ENCODE measurements at regions not wholly inside any gene's neighbourhood (a gene's known extent, or its start where the extent isn't known, plus 50 kb on each side); places are given as distances from the start of the nearest gene placed in this dataset.

GRCh38 chr1:59125154-59125553, 171.7 kb upstream of the FGGY start:
- Histone ChIP-seq H3K9me3 (ENCODE audit: low read length) (no peaks in the 10 kb centered on the region), H3K27ac (ENCODE audit: low read length) (no peak overlapping the region), H3K9ac (ENCODE audit: low read length) (no peak overlapping the region), H3K4me3 (ENCODE audit: low read length) (no peak overlapping the region), H4K20me1 (ENCODE audit: insufficient read depth, low read depth, low read length) (no peaks in the 10 kb centered on the region), H3K4me2 (ENCODE audit: low read depth, low read length, poor library complexity, severe bottlenecking) (no peak overlapping the region), H3K27me3 (ENCODE audit: low read length) (no peaks in the 10 kb centered on the region), H3K36me3 (ENCODE audit: insufficient read depth, low read length) (no peaks in the 10 kb centered on the region), H3K9me2 (replicated peaks; ENCODE audit: insufficient read depth, low read length) (0 out of 2 replicates have a peak, but pooled peaks cover 9% of the 10 kb centered on the region), H3K79me2 (ENCODE audit: low read length) (no peaks in the 10 kb centered on the region), H2AFZ (ENCODE audit: low read length) (no peak overlapping the region), H3K4me1 (ENCODE audit: low read length) (no peaks in the 10 kb centered on the region)
- DNase-seq, result no peak

DNA sequence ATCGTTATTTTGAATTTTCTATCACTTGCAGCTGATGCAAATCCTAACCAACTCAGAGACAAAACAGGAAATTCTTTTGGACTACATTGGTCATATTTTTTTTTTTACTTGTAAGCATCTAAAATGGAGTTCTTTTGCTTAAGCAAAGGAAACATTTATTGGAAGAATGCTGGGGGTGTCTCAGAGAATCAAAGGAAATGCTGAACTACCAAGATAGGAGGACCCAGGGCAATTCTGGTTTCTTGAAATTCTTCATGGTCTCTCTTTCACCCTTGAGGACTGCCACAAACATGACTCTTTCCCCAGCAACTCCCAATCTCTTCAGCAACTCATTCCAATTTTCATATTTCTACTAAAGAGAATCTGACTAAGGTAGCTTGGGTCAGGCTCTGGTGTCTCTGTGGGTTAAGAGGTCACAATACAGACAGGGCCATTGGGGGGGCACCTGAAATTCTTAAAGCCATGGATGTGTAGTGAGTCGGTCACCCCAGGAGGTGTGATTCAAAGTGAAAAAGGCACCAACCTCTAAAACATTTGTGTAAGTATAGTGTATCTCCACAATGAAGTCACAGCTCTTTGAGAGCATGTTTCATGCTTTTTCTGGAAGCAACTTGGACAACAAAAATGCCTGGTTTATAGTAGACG, 171.1 kb upstream of the FGGY start:
- 0 out of 2 replicates have a peak, but pooled peaks cover 9% of the 10 kb centered on the region for H3K9me2 ChIP-seq (replicated peaks; ENCODE audit: insufficient read depth, low read length)
- H3K9me3 ChIP-seq (ENCODE audit: low read length), result no peaks in the 10 kb centered on the region
- H3K36me3 ChIP-seq (ENCODE audit: insufficient read depth, low read length), result no peaks in the 10 kb centered on the region
- no peaks in the 10 kb centered on the region for H3K79me2 ChIP-seq (ENCODE audit: low read length)
- H3K9ac ChIP-seq (ENCODE audit: low read length), result no peak overlapping the region
- no peaks in the 10 kb centered on the region for H3K4me1 ChIP-seq (ENCODE audit: low read length)
- no peak for DNase-seq
- H3K4me3 ChIP-seq (ENCODE audit: low read length), result no peak overlapping the region
- H2AFZ ChIP-seq (ENCODE audit: low read length), result no peak overlapping the region
- no peaks in the 10 kb centered on the region for H3K27me3 ChIP-seq (ENCODE audit: low read length)
- no peak overlapping the region for H3K4me2 ChIP-seq (ENCODE audit: low read depth, low read length, poor library complexity, severe bottlenecking)
- no peak overlapping the region for H3K27ac ChIP-seq (ENCODE audit: low read length)
- H4K20me1 ChIP-seq (ENCODE audit: insufficient read depth, low read depth, low read length), result no peaks in the 10 kb centered on the region

- no peaks in the 10 kb centered on the region for H4K20me1 ChIP-seq (ENCODE audit: insufficient read depth, low read depth, low read length)
- DNase-seq, result no peak
- no peak overlapping the region for H3K9ac ChIP-seq (ENCODE audit: low read length)
- no peak overlapping the region for H3K4me2 ChIP-seq (ENCODE audit: low read depth, low read length, poor library complexity, severe bottlenecking)
- H3K27ac ChIP-seq (ENCODE audit: low read length), result no peak overlapping the region
- H3K9me3 ChIP-seq (ENCODE audit: low read length), result no peaks in the 10 kb centered on the region
- H2AFZ ChIP-seq (ENCODE audit: low read length), result no peak overlapping the region
- no peaks in the 10 kb centered on the region for H3K36me3 ChIP-seq (ENCODE audit: insufficient read depth, low read length)
- 0 out of 2 replicates have a peak, but pooled peaks cover 9% of the 10 kb centered on the region for H3K9me2 ChIP-seq (replicated peaks; ENCODE audit: insufficient read depth, low read length)
- no peaks in the 10 kb centered on the region for H3K4me1 ChIP-seq (ENCODE audit: low read length)
- H3K79me2 ChIP-seq (ENCODE audit: low read length), result no peaks in the 10 kb centered on the region
- no peaks in the 10 kb centered on the region for H3K27me3 ChIP-seq (ENCODE audit: low read length)
- H3K4me3 ChIP-seq (ENCODE audit: low read length), result no peak overlapping the region
Observed at GRCh38 chr1:59126366-59126765, 170.5 kb upstream of the FGGY start.

DNA sequence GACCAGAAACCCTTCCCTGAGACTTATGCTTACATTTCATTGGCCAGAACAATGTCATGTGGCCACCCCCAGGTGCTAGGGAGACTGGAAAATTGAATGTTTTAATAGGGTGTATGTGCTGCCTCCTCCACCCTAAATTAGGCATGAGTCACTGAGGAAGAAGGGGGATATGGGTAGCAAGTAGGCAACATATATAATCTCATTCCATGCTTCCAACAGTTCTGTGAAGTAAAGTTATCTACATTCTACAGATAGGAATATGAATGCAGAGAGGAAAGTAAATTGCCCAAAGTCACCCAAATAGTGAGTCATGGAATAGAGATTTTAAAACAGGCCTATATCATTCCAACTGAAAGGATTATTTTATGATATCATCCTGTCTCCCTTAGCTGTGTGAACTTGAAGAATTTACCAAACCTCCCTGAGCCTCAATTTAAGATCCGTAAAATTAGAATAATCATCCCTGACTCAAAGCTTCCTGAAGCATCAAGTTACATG, 168.6 kb upstream of the FGGY start:
- Histone ChIP-seq H3K27ac (ENCODE audit: low read length) (no peak overlapping the region), H2AFZ (ENCODE audit: low read length) (no peak overlapping the region), H3K4me2 (ENCODE audit: low read depth, low read length, poor library complexity, severe bottlenecking) (no peak overlapping the region), H3K79me2 (ENCODE audit: low read length) (no peaks in the 10 kb centered on the region), H3K9me3 (ENCODE audit: low read length) (no peaks in the 10 kb centered on the region), H3K9me2 (replicated peaks; ENCODE audit: insufficient read depth, low read length) (0 out of 2 replicates have a peak, but pooled peaks cover 9% of the 10 kb centered on the region), H3K4me3 (ENCODE audit: low read length) (no peak overlapping the region), H3K27me3 (ENCODE audit: low read length) (no peaks in the 10 kb centered on the region), H4K20me1 (ENCODE audit: insufficient read depth, low read depth, low read length) (no peaks in the 10 kb centered on the region), H3K9ac (ENCODE audit: low read length) (no peak overlapping the region), H3K36me3 (ENCODE audit: insufficient read depth, low read length) (no peaks in the 10 kb centered on the region), H3K4me1 (ENCODE audit: low read length) (no peaks in the 10 kb centered on the region)
- DNase-seq, result no peak

- no peak for DNase-seq
- Histone ChIP-seq H3K4me3 (ENCODE audit: low read length) (no peak overlapping the region), H3K27me3 (ENCODE audit: low read length) (no peaks in the 10 kb centered on the region), H3K79me2 (ENCODE audit: low read length) (no peaks in the 10 kb centered on the region), H3K4me2 (ENCODE audit: low read depth, low read length, poor library complexity, severe bottlenecking) (no peak overlapping the region), H3K9me2 (replicated peaks; ENCODE audit: insufficient read depth, low read length) (0 out of 2 replicates have a peak, but pooled peaks cover 9% of the 10 kb centered on the region), H2AFZ (ENCODE audit: low read length) (no peak overlapping the region), H3K36me3 (ENCODE audit: insufficient read depth, low read length) (no peaks in the 10 kb centered on the region), H3K4me1 (ENCODE audit: low read length) (no peaks in the 10 kb centered on the region), H4K20me1 (ENCODE audit: insufficient read depth, low read depth, low read length) (no peaks in the 10 kb centered on the region), H3K9me3 (ENCODE audit: low read length) (no peaks in the 10 kb centered on the region), H3K9ac (ENCODE audit: low read length) (no peak overlapping the region), H3K27ac (ENCODE audit: low read length) (no peak overlapping the region)
Observed at GRCh38 chr1:59128784-59129227, 168.1 kb upstream of the FGGY start.

- no peak overlapping the region for H3K4me2 ChIP-seq (ENCODE audit: low read depth, low read length, poor library complexity, severe bottlenecking)
- H3K79me2 ChIP-seq (ENCODE audit: low read length), result no peaks in the 10 kb centered on the region
- H3K27me3 ChIP-seq (ENCODE audit: low read length), result no peaks in the 10 kb centered on the region
- H3K36me3 ChIP-seq (ENCODE audit: insufficient read depth, low read length), result no peaks in the 10 kb centered on the region
- no peak for DNase-seq
- H3K4me3 ChIP-seq (ENCODE audit: low read length), result no peak overlapping the region
- no peak overlapping the region for H2AFZ ChIP-seq (ENCODE audit: low read length)
- no peaks in the 10 kb centered on the region for H4K20me1 ChIP-seq (ENCODE audit: insufficient read depth, low read depth, low read length)
- no peaks in the 10 kb centered on the region for H3K9me3 ChIP-seq (ENCODE audit: low read length)
- H3K27ac ChIP-seq (ENCODE audit: low read length), result no peak overlapping the region
- H3K9ac ChIP-seq (ENCODE audit: low read length), result no peak overlapping the region
- H3K4me1 ChIP-seq (ENCODE audit: low read length), result no peaks in the 10 kb centered on the region
- H3K9me2 ChIP-seq (replicated peaks; ENCODE audit: insufficient read depth, low read length), result no peaks in the 10 kb centered on the region
Observed at GRCh38 chr1:59132295-59132694, 164.6 kb upstream of the FGGY start.

DNA sequence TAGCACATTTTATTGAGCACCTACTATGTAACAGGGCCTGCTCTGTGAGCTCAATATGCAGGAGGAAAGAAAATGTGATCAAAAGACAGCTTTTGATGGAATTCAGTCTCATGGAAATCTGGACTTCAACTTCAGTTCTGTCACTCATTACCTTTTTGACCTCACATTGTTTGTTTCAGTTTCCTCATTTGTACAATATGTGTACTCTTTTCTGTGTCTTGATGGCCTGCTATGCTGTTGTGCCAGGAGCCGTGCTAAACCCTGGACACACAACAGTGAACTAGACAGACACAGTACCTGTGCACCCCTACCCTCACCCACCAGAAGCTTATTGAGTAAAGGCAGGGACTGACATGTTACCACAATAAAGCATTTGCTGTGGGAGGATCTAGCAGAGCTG, 162.9 kb upstream of the FGGY start:
- Histone ChIP-seq H3K79me2 (ENCODE audit: low read length) (no peaks in the 10 kb centered on the region), H3K9me3 (ENCODE audit: low read length) (no peaks in the 10 kb centered on the region), H4K20me1 (ENCODE audit: insufficient read depth, low read depth, low read length) (no peaks in the 10 kb centered on the region), H3K9me2 (replicated peaks; ENCODE audit: insufficient read depth, low read length) (no peaks in the 10 kb centered on the region), H3K36me3 (ENCODE audit: insufficient read depth, low read length) (no peaks in the 10 kb centered on the region), H3K9ac (ENCODE audit: low read length) (no peak overlapping the region), H3K4me3 (ENCODE audit: low read length) (no peak overlapping the region), H3K27ac (ENCODE audit: low read length) (no peak overlapping the region), H3K27me3 (ENCODE audit: low read length) (no peaks in the 10 kb centered on the region), H3K4me2 (ENCODE audit: low read depth, low read length, poor library complexity, severe bottlenecking) (no peak overlapping the region), H3K4me1 (ENCODE audit: low read length) (no peaks in the 10 kb centered on the region), H2AFZ (ENCODE audit: low read length) (no peak overlapping the region)
- no peak for DNase-seq

DNA sequence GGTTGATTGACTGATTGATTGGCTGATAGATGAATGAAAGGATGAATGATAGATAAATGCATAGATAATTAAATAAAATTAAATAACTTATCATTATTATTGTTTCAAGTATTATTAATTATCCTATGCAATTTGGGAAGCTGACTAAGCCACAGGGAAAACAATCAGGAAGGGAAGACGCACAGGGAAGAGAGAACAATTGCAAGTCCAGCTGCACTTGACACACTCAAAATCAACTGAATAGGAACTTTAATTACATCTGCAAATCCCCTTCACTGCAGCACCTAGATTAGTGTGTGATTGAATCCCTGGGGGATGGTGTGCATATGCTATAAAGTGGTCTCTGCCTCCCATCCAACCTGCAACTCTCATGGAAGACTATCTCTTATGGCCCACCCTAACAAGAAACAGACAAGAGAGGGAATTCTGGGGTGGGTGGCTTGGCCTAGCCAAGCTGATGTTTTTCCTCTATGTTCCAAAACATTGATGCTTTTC, 161.1 kb upstream of the FGGY start:
- no peaks in the 10 kb centered on the region for H3K27me3 ChIP-seq (ENCODE audit: low read length)
- no peak overlapping the region for H3K4me2 ChIP-seq (ENCODE audit: low read depth, low read length, poor library complexity, severe bottlenecking)
- H3K9ac ChIP-seq (ENCODE audit: low read length), result no peak overlapping the region
- no peak overlapping the region for H3K4me3 ChIP-seq (ENCODE audit: low read length)
- H3K9me3 ChIP-seq (ENCODE audit: low read length), result no peaks in the 10 kb centered on the region
- no peaks in the 10 kb centered on the region for H4K20me1 ChIP-seq (ENCODE audit: insufficient read depth, low read depth, low read length)
- no peak for DNase-seq
- no peak overlapping the region for H3K27ac ChIP-seq (ENCODE audit: low read length)
- H2AFZ ChIP-seq (ENCODE audit: low read length), result no peak overlapping the region
- no peaks in the 10 kb centered on the region for H3K9me2 ChIP-seq (replicated peaks; ENCODE audit: insufficient read depth, low read length)
- H3K4me1 ChIP-seq (ENCODE audit: low read length), result no peaks in the 10 kb centered on the region
- H3K36me3 ChIP-seq (ENCODE audit: insufficient read depth, low read length), result no peaks in the 10 kb centered on the region
- H3K79me2 ChIP-seq (ENCODE audit: low read length), result no peaks in the 10 kb centered on the region

All from Karpas-422 (cell line).